HFFc6 (cell line): ENCODE measurements at regions not wholly inside any gene's neighbourhood (a gene's known extent, or its start where the extent isn't known, plus 50 kb on each side); places are given as distances from the start of the nearest gene placed in this dataset.
"Not testable (repeated sequence)": the region's sequence is repeated elsewhere in the genome, so short reads cannot be mapped to it uniquely, and the experiment has no call there.

ENCODE experiments used
- DNase-seq: peaks from one replicate; pipeline ENCODE4 v3.0.0-alpha.2; 2018
- H3K27ac Mint-ChIP-seq: 2 replicates; pipeline ENCODE4 v1.8.0; 2020; ENCODE audit warnings: mild to moderate bottlenecking, mixed read lengths
- H3K27me3 Mint-ChIP-seq: 2 replicates; pipeline ENCODE4 v1.8.0; 2021; ENCODE audit warnings: mild to moderate bottlenecking, moderate library complexity, mixed read lengths; ENCODE audit not compliant: insufficient read depth
- H3K36me3 Mint-ChIP-seq: 2 replicates; pipeline ENCODE4 v1.8.0; 2021; ENCODE audit warnings: low read depth, mixed read lengths
- H3K4me1 Mint-ChIP-seq: 2 replicates; pipeline ENCODE4 v1.8.0; 2020; ENCODE audit warnings: low read depth, mixed read lengths
- H3K4me3 Mint-ChIP-seq: 2 replicates; pipeline ENCODE4 v1.8.0; 2020; ENCODE audit warnings: mild to moderate bottlenecking, moderate library complexity, mixed read lengths
- H3K9me3 Mint-ChIP-seq: 2 replicates; pipeline ENCODE4 v1.8.0; 2020; ENCODE audit warnings: mild to moderate bottlenecking, mixed read lengths
- TF ChIP-seq, protein P1 (sequence below): fragments of 200-600 bp; sonication (generic); IDR thresholded peaks from 2 replicates; pipeline ENCODE4 v1.5.0; 2021; ENCODE audit warnings: antibody characterized with exemption, mild to moderate bottlenecking

DNA sequence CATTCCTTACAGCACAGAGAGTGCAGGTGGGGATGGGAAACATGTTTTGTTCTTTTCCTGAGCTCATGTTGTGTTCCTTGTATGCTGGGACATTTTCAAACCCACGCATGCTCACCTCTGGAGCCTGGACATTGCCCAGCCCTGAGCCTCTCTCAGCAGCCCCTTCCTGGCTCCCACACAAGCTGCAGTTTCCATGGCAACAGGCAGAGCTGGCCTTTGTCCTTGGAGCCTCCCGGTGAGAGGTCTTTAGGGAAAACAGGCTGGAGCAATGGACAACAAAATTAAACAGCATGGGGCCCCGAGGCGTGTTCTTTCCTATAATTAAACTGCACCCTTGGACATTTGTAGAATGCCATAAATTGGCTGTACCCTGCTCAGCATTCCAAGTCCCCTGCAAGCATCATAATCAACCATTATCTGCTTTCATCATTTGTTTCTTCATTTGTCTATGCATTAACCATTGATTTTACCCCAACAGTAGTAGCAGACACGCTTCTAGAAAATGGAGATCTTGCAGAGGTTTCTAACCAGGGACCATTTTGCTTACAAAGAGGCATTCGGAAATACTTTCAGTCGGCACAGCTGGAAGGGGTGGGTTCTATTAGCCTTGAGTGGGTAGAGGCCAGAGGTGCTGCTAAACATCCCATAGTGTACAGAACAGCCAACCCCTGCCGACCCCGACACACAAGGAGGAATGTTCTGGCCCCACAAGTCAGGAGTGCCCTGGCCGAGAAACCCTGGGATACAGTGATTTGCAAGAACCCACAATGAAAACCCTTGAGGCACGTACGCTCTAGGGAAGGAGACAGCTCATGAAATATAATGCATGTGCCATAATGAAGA, 133.4 kb upstream of the PEG3 start:
- H3K9me3 Mint-ChIP-seq: peaks cover 65% of the 10 kb centered on the region
- DNase-seq: no peak
- H3K27me3 Mint-ChIP-seq: no peaks in the 10 kb centered on the region
- no peaks in the 10 kb centered on the region for H3K4me1 Mint-ChIP-seq
- TF ChIP-seq, protein P1, sequence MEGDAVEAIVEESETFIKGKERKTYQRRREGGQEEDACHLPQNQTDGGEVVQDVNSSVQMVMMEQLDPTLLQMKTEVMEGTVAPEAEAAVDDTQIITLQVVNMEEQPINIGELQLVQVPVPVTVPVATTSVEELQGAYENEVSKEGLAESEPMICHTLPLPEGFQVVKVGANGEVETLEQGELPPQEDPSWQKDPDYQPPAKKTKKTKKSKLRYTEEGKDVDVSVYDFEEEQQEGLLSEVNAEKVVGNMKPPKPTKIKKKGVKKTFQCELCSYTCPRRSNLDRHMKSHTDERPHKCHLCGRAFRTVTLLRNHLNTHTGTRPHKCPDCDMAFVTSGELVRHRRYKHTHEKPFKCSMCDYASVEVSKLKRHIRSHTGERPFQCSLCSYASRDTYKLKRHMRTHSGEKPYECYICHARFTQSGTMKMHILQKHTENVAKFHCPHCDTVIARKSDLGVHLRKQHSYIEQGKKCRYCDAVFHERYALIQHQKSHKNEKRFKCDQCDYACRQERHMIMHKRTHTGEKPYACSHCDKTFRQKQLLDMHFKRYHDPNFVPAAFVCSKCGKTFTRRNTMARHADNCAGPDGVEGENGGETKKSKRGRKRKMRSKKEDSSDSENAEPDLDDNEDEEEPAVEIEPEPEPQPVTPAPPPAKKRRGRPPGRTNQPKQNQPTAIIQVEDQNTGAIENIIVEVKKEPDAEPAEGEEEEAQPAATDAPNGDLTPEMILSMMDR: no peak
- no peak overlapping the region for H3K4me3 Mint-ChIP-seq
- peaks cover 14% of the 10 kb centered on the region; the same call in 1 of the 2 replicates for H3K36me3 Mint-ChIP-seq
- no peak overlapping the region for H3K27ac Mint-ChIP-seq

DNA sequence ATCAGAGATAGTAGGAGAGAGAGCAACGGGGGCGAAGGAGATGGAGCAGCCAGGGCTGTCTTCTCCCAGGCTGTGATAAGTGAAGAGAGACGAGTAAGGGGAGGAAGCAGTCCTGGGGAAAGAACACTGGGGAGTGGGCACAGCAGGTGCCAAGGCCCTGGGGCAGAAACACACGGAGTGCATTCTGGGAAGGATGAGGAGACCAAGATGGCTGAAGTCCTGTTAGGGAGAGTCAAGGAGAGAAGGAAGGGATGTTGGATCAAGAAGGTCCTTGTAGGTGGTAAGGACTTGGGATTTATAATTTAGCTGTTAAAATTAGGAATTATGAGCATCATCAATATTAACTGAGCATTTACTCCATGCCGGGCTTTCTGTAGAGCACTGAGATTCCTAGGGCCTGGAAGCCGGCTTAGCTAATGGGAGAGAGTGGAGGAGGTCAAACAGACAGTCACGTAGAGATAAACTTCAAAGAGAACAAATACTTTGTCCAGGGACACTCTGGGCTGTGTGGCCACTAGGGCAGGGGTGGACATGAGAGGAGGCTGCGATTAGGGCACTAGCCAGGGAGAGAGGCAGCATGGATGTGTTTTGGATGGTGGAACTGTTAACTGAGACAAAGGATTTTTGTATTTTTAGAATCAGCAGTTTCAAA, 134.2 kb upstream of the PEG3 start:
- Mint-ChIP-seq H3K36me3 (peaks cover 17% of the 10 kb centered on the region; the same call in 1 of the 2 replicates), H3K4me3 (no peak overlapping the region), H3K27me3 (no peaks in the 10 kb centered on the region), H3K4me1 (no peaks in the 10 kb centered on the region), H3K9me3 (peaks cover 67% of the 10 kb centered on the region), H3K27ac (no peak overlapping the region)
- TF ChIP-seq, protein P1: no peak
- DNase-seq: no peak

DNA sequence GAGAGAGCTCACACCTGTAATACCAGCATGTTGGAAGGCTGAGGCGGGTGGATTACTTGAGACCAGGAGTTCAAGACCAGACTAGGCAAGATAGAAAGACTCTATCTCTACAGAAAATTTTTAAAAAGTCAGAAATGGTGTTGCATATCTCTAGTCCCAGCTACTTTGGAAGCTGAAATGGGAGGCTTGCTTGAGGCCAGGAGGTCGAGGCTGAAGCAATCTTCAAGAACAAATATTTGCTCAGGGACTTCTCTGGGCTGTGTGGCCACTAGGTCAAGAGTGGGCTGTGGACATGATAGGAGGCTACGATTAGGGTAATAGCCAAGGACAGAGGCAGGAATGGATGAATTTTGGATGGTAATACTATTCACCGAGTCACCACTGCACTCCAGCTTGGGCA, 135.8 kb upstream of the PEG3 start:
- Mint-ChIP-seq H3K4me1 (no peaks in the 10 kb centered on the region), H3K36me3 (peaks cover 22% of the 10 kb centered on the region; the same call in 1 of the 2 replicates), H3K27ac (no peak overlapping the region), H3K9me3 (peaks cover 70% of the 10 kb centered on the region), H3K27me3 (peaks cover 2% of the 10 kb centered on the region; the same call in 1 of the 2 replicates), H3K4me3 (no peak overlapping the region)
- no peak for DNase-seq
- TF ChIP-seq, protein P1: no peak

DNA sequence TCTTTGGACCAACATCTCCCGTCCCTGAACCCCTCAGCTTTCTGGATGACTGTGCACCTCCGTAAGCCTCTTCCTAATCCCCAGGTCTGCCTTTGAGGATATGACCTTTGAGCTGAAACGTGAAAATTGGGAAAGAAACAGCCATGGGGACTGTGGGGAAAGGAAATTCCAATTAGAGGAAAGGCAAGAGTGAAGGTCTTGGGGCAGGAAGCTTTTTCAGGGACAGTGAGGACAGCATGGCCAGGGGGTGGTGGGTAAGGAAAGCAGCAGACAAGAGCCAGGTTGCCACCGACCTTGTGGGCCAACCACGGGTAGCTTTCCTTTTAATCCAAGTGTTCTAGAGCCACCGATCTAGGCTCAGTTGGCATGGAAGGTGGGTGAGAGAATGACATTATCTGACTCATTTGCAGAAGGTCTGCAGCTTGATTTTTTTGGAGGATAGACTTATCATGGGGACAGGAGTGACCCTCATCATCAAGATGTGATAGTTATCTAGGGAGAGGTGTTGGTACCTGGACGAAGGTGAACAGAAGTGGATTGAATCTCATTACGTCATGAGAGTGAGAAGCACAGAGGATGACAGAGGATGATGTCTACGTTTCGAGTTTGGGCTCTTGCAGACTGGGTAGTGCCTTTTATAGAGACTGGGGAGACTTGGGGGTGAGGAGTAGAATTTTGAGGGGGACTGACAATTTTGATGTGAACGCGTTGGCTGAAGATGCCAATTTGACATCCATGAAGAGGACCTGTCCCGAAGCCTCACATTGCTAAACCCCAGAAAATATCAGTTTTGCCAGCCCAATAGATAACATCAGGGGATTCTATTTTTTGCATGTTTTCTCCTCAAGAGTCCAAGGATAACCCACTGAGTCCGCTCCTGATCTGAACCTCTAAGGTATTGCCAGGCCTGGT, 136.7 kb upstream of the PEG3 start:
- no peaks in the 10 kb centered on the region for H3K4me1 Mint-ChIP-seq
- H3K9me3 Mint-ChIP-seq: peaks cover 72% of the 10 kb centered on the region
- no peak for DNase-seq
- TF ChIP-seq, protein P1: no peak
- no peak overlapping the region for H3K27ac Mint-ChIP-seq
- no peak overlapping the region for H3K4me3 Mint-ChIP-seq
- peaks cover 2% of the 10 kb centered on the region; the same call in 1 of the 2 replicates for H3K27me3 Mint-ChIP-seq
- H3K36me3 Mint-ChIP-seq: peaks cover 22% of the 10 kb centered on the region; the same call in 1 of the 2 replicates

DNA sequence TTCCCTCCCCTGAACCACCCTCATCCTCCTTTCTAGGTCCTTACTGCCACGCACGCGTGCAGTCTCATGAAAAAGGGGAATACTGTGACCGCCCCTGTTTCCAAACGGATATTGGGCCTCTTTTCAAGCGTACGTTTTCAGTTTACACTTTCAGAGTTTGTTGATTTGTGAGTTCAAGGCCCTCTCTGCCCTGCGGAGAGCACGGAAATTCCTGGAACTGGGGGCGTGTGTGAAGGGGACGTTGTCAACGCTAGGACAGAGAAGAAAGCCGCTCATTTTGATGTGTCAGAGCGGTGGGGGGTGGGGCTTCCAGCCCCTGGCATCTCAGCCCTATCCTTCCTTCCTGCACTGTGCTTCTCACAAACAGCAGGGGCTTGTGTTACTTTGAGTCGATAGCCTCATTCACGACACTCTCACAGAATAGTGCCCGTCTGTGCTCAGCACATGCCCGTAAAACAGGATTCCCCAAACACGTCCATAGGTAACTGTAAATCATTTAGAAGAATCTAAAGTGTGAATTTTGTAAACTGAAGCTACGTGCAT, 137.6 kb upstream of the PEG3 start:
- no peak for DNase-seq
- Mint-ChIP-seq H3K27ac (no peak overlapping the region), H3K4me1 (no peaks in the 10 kb centered on the region), H3K27me3 (peaks cover 2% of the 10 kb centered on the region; the same call in 1 of the 2 replicates), H3K4me3 (no peak overlapping the region), H3K9me3 (peaks cover 76% of the 10 kb centered on the region), H3K36me3 (peaks cover 22% of the 10 kb centered on the region; the same call in 1 of the 2 replicates)
- TF ChIP-seq, protein P1: no peak

DNA sequence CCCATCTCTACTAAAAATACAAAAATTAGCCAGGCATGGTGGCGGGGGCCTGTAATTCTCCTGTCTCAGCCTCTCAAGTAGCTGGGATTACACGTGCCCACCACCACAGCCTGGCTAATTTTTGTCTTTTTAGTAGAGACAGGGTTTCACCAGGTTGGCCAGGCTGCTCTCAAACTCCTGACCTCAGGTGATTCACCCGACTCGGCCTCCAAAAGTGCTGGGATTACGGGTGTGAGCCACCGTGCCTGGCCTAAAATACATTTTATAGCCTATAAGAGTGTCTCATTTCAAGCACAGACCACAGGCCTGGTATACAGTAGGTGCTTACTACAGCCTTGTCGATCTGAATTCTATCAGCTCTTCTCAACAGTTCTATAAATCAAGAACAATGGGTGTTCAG, 139.5 kb upstream of the USP29 start:
- H3K27ac Mint-ChIP-seq, H3K27me3 Mint-ChIP-seq, H3K4me1 Mint-ChIP-seq, DNase-seq, H3K4me3 Mint-ChIP-seq: not testable (repeated sequence)
- peaks cover 14% of the 10 kb centered on the region for H3K36me3 Mint-ChIP-seq
- H3K9me3 Mint-ChIP-seq: peaks cover 80% of the 10 kb centered on the region
